Endothelial cell (in vitro differentiated cells): ENCODE measurements at regions not wholly inside any gene's neighbourhood (a gene's known extent, or its start where the extent isn't known, plus 50 kb on each side); places are given as distances from the start of the nearest gene placed in this dataset.

Experiments used
- DNase-seq: peaks from one replicate; pipeline ENCODE4 v3.0.0; 2021; ENCODE audit warnings: low spot score
- H3K27ac Mint-ChIP-seq: one replicate; pipeline ENCODE4 v1.8.0; 2021; ENCODE audit warnings: mixed read lengths, inconsistent platforms; ENCODE audit not compliant: unreplicated experiment
- H3K27me3 Mint-ChIP-seq: one replicate; pipeline ENCODE4 v1.8.0; 2021; ENCODE audit warnings: mild to moderate bottlenecking, moderate library complexity, mixed read lengths, inconsistent platforms; ENCODE audit not compliant: unreplicated experiment
- H3K36me3 Mint-ChIP-seq: one replicate; pipeline ENCODE4 v1.8.0; 2021; ENCODE audit warnings: mild to moderate bottlenecking, low read depth, mixed read lengths, inconsistent platforms; ENCODE audit not compliant: unreplicated experiment
- H3K4me1 Mint-ChIP-seq: one replicate; pipeline ENCODE4 v1.8.0; 2021; ENCODE audit warnings: mild to moderate bottlenecking, mixed read lengths, inconsistent platforms; ENCODE audit not compliant: unreplicated experiment
- H3K4me3 Mint-ChIP-seq: one replicate; pipeline ENCODE4 v1.8.0; 2021; ENCODE audit warnings: mild to moderate bottlenecking, mixed read lengths, inconsistent platforms; ENCODE audit not compliant: unreplicated experiment
- H3K9me3 Mint-ChIP-seq: one replicate; pipeline ENCODE4 v1.8.0; 2021; ENCODE audit warnings: mixed read lengths, inconsistent platforms; ENCODE audit not compliant: unreplicated experiment
- CTCF ChIP-seq: fragments of 200-600 bp; sonication (generic); IDR thresholded peaks from one replicate; pipeline ENCODE4 v1.5.0; 2021; ENCODE audit warnings: antibody characterized with exemption; ENCODE audit not compliant: unreplicated experiment

GRCh38 chr21:38013741-38014140 lies 97.5 kb upstream of the KCNJ6 start:
- Mint-ChIP-seq H3K4me1 (peaks cover 6% of the 10 kb centered on the region), H3K9me3 (no peaks in the 10 kb centered on the region), H3K27me3 (no peaks in the 10 kb centered on the region), H3K27ac (no peak overlapping the region), H3K4me3 (no peak overlapping the region), H3K36me3 (no peaks in the 10 kb centered on the region)
- DNase-seq: no peak
- TF ChIP-seq CTCF: no peak

DNA sequence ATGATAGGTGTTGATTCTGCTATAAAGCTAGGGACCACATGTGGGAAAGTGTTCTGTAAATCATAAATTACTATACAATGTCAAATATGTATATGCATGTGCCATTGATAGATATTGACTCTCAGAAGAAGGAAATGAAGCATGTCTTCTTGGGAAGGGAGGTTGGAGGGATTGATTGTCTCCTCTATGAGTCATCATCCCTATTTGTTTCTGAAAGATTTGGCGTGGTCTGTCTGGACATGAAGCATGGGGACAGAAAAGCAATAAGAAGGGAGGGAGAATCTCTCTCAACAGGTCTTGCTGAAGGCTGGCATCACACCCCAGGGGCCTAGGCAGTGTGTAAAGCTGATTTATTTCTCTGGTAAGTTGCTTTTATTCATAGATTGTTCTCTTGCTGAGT lies 98.0 kb upstream of the KCNJ6 start:
- peaks cover 6% of the 10 kb centered on the region for H3K4me1 Mint-ChIP-seq
- no peak overlapping the region for H3K4me3 Mint-ChIP-seq
- H3K27me3 Mint-ChIP-seq: no peaks in the 10 kb centered on the region
- H3K36me3 Mint-ChIP-seq: no peaks in the 10 kb centered on the region
- no peak for TF ChIP-seq CTCF
- no peaks in the 10 kb centered on the region for H3K9me3 Mint-ChIP-seq
- H3K27ac Mint-ChIP-seq: no peak overlapping the region
- DNase-seq: no peak

DNA sequence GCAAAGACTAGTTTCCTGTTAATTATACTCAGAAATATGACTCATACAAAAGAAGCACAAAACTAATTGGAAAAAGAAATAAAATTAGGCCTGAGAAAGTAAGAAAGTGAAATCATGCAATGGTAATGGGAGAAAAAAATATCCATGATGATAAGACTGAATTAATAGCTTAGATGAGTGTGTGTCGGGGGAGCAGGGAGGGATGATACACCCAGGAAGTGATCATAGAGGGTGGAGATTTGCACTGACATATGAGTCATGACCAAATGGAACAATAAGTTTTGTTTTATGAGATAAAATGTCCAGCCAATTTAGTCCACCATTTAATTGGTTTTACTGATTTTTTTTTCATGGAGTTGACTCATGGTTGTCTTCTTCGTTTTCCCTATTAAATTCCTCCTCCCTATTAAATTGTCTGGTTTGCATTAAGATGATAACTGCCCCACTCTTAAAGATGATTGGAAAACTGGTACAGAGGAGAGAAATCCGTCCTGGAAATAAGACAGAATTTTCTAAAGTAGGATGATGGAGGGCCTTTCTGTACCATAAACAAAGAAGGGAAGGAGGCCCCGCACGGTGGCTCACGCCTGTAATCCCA lies 111.7 kb upstream of the KCNJ6 start:
- DNase-seq: no peak
- peaks cover 2% of the 10 kb centered on the region for H3K27me3 Mint-ChIP-seq
- H3K36me3 Mint-ChIP-seq: no peaks in the 10 kb centered on the region
- no peaks in the 10 kb centered on the region for H3K9me3 Mint-ChIP-seq
- peaks cover 8% of the 10 kb centered on the region for H3K4me1 Mint-ChIP-seq
- no peak overlapping the region for H3K4me3 Mint-ChIP-seq
- H3K27ac Mint-ChIP-seq: no peak overlapping the region
- no peak for TF ChIP-seq CTCF

DNA sequence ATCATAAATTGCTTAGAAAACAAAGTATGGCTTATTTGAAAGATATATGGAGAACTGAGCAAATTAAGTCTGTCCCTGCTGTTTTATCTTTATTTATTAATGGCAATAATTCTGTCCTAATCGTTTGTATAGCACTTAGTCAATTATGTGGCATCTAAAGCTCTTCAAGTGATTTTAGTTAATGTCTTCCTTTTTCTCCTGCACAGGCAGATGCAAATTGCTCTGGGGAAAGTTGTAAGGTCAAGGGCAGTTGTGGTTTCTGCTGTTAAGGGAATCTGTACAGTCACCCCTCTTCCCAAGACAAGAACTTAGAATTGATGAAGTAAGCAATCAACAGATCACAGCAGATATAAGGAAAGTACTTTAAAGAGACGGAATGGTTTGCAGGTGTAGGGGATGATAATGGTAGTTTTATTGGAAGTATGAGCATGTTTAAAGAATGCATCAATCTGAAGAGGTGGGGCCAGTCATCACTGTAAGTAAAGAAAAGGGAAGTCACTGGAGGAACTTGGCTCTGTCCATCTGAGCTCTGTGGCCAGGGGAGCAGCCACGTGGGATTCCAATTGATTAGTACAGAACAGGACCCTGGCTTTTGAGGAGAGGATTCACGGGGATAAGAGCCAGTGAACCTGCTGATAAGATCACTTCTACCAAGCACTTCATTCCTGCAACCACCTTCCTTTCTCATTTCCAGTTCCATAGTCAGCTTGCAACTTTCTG lies 116.0 kb upstream of the KCNJ6 start:
- Mint-ChIP-seq H3K4me1 (peaks cover 9% of the 10 kb centered on the region), H3K27me3 (no peaks in the 10 kb centered on the region), H3K36me3 (no peaks in the 10 kb centered on the region), H3K4me3 (no peak overlapping the region), H3K9me3 (no peaks in the 10 kb centered on the region), H3K27ac (no peak overlapping the region)
- DNase-seq: no peak
- no peak for TF ChIP-seq CTCF

- Mint-ChIP-seq H3K27me3 (no peaks in the 10 kb centered on the region), H3K27ac (no peak overlapping the region), H3K4me1 (peaks cover 9% of the 10 kb centered on the region), H3K36me3 (no peaks in the 10 kb centered on the region), H3K9me3 (no peaks in the 10 kb centered on the region), H3K4me3 (no peak overlapping the region)
- no peak for TF ChIP-seq CTCF
- DNase-seq: no peak
Observed at GRCh38 chr21:38036016-38036415, 119.8 kb upstream of the KCNJ6 start.
